AG09319 (cell line): ENCODE measurements at regions not wholly inside any gene's neighbourhood (a gene's known extent, or its start where the extent isn't known, plus 50 kb on each side); places are given as distances from the start of the nearest gene placed in this dataset.
"Not testable (repeated sequence)": the region's sequence is repeated elsewhere in the genome, so short reads cannot be mapped to it uniquely, and the experiment has no call there.

Source experiments
- DNase-seq: peaks from one replicate; pipeline ENCODE4 v3.0.0-alpha.2; 2010; ENCODE audit warnings: low read depth; ENCODE audit errors: extremely low read depth
- TF ChIP-seq, protein P1 (sequence below): IDR thresholded peaks from 2 replicates; pipeline ENCODE4 v1.5.1; 2011; ENCODE audit warnings: low read depth, mild to moderate bottlenecking, inconsistent platforms, low read length, moderate library complexity

DNA sequence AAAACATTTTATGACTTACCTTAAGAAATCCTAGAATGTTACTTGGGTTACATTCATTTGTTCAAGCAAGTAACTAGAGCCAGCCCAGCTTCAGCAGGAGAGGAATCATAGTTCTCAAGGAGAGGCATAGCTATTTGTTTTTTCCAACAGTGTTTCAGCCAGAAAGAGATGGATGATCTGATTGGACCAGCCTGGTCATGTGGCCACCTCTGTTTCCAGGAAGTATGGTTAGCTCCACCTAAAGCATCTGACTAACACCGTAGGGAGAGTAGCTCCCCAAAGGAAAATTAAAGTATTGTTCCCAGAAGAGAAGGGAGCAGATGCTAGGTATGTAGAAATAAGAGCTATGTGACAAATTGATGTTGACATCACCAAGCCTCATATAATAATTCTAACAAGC is 417.1 kb downstream of the TAFA4 start:
- TF ChIP-seq, protein P1, sequence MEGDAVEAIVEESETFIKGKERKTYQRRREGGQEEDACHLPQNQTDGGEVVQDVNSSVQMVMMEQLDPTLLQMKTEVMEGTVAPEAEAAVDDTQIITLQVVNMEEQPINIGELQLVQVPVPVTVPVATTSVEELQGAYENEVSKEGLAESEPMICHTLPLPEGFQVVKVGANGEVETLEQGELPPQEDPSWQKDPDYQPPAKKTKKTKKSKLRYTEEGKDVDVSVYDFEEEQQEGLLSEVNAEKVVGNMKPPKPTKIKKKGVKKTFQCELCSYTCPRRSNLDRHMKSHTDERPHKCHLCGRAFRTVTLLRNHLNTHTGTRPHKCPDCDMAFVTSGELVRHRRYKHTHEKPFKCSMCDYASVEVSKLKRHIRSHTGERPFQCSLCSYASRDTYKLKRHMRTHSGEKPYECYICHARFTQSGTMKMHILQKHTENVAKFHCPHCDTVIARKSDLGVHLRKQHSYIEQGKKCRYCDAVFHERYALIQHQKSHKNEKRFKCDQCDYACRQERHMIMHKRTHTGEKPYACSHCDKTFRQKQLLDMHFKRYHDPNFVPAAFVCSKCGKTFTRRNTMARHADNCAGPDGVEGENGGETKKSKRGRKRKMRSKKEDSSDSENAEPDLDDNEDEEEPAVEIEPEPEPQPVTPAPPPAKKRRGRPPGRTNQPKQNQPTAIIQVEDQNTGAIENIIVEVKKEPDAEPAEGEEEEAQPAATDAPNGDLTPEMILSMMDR, result no peak
- DNase-seq, result no peak

DNA sequence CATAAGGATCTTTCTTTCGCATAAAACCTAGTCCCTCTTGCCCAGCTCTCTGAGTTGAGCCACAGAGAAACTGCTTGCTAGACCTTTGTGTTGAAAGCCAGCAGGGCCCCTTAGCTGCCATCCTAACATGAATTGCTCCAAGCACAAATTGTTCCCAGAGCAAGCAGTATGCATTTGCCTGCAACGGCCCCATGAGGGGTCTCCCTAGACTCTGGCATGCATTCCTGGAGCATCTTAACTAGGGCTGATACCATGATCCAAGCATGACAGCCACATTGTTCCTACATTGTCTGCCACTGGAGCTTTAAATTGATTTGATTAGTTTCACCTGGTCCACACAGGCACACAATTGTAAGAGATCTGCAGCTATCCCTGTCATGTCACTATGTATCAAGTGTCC is 428.1 kb downstream of the TAFA4 start:
- TF ChIP-seq, protein P1, result no peak
- no peak for DNase-seq

DNA sequence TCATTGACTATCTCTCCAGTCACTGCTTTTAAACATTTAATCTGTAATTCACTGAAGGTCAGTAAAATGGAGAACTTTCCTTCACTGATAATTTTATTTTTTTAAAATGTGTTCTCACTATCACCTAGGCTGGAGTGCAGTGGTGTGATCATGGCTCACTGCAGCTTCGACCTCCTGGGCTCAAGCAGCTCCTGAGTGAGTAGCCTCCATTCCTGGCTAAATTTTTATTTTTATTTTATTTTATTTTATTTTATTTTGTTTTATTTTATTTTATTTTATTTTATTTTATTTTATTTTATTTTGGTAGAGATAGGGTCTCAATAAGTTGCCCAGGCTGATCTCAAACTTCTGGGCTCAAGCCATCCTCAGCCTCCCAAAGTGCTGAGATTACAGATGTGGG is 446.5 kb downstream of the TAFA4 start:
- DNase-seq, result not testable (repeated sequence)

DNA sequence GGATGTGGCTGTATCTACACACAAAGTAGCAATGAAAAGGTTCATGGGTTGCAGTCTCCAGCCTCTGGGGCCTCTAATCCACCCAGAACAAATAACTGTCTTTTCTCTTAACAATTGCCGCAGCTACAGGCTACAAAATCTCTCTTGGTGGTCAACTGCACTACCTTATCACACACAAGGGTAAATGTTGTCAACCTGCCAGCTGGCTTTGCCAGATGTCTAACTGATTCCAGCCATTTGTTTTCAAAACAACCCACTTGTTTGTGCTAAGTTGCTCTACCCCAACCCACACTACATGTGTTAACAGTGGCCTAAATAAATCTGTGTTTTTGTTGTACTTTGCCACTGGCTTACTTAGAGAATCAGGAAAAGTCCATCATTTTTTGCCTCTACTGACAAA is 447.3 kb downstream of the TAFA4 start:
- TF ChIP-seq, protein P1, result no peak
- DNase-seq, result no peak

GRCh38 chr3:68483601-68484000 is 448.7 kb downstream of the TAFA4 start:
- DNase-seq, result no peak
- TF ChIP-seq, protein P1, result no peak

DNA sequence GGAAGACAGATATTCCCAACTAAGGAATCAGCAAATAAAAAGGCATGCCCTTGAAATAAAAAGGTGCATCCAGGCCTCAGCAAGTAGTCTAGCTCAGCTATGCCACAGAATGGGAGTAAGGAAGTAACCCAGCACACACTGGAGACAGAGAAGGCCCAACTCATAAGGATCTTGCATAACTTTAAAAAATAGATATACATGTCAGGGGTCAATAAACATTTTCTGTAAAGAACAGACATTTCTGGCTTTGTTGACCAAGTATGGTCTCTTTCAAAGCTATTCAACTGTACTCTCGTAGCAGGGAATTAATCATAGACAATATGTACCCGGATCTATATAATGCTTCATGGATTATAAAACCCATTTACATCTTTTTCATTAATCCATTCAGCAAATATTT is 449.3 kb downstream of the TAFA4 start:
- no peak for DNase-seq

DNA sequence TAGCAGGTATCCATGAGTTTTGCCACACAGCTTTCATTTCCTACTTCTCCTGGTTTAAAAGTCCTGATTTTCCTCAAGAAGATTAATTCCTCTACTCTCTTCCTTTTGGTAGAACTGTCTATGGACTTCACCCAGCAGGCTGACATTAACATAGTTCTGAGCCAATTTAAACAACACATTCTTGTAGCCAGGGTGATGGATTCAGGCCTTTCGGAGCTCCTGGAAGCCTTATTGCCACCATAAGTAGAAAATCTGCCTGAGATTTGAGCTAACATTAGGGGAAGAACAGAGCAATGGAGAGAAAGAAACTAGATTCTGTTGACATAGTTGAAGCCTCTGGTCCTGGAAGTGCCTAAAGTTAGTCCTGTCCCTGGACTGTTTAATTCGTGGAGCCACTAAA is 449.8 kb downstream of the TAFA4 start:
- DNase-seq, result no peak
- TF ChIP-seq, protein P1, result no peak

More for the DNA sequence above, 449.3 kb downstream of the TAFA4 start:
- TF ChIP-seq, protein P1, result no peak

DNA sequence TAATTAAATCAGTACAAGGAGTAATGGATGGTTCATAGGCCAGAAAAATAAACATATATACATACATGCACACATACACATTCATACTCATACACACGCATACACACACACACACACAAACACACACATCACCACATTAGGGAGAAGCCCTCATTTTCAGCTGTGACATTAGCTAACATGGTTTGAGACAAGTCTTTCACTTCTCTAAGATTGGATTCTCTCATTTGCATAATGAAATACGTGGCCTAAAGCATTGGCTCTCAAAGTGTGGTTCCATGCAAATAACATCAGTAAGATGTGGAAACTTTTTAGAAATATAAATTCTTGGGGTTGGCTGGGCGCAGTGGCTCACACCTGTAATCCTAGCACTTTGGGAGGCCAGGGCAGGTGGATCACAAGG is 452.6 kb downstream of the TAFA4 start:
- DNase-seq, result no peak
- TF ChIP-seq, protein P1, result no peak
